Thyroid gland (tissue), 4 donors: ENCODE measurements at regions not wholly inside any gene's neighbourhood (a gene's known extent, or its start where the extent isn't known, plus 50 kb on each side); places are given as distances from the start of the nearest gene placed in this dataset.

Experiments used
- DNase-seq, 2 donors: peaks; one replicate each; pipeline ENCODE4 v3.0.0-alpha.2; 2019
- H3K27ac ChIP-seq, 3 donors: fragments of 200-600 bp; sonication (generic); 1 replicate in 2 of 3; 2 replicates in 1 of 3; pipeline ENCODE4 v1.5.1; 2016 to 2019; ENCODE audit warnings: mild to moderate bottlenecking in 1 of 3, moderate library complexity in 1 of 3
- H3K27me3 ChIP-seq: fragments of 200-600 bp; sonication (generic); one replicate; pipeline ENCODE4 v1.5.1; 2019
- H3K36me3 ChIP-seq, 2 donors: fragments of 200-600 bp; sonication (generic); one replicate each; pipeline ENCODE4 v1.5.1; 2016 to 2019
- H3K4me1 ChIP-seq, 2 donors: fragments of 200-600 bp; sonication (generic); one replicate each; pipeline ENCODE4 v1.5.1; 2017 to 2019
- H3K4me3 ChIP-seq, 3 donors: fragments of 200-600 bp; sonication (generic); replicated peaks in 1 of 3; 1 replicate in 2 of 3; 2 replicates in 1 of 3; pipeline ENCODE4 v1.5.1; 2016; ENCODE audit warnings: mild to moderate bottlenecking in 1 of 3
- H3K9me3 ChIP-seq: fragments of 200-600 bp; sonication (generic); one replicate; pipeline ENCODE4 v1.5.1; 2017
- CTCF ChIP-seq, 6 experiments: fragments of 200-600 bp in 3 of 6; fragments of 450-650 bp in 3 of 6; sonication (generic) in 3 of 6; IDR thresholded peaks; one replicate each; pipeline ENCODE4 v1.5.1; 2016 to 2019; ENCODE audit warnings: antibody characterized with exemption in 6 of 6, mild to moderate bottlenecking in 2 of 6, inconsistent platforms in 1 of 6, moderate library complexity in 1 of 6
- POLR2A ChIP-seq, 2 donors: fragments of 450-650 bp; IDR thresholded peaks; one replicate each; pipeline ENCODE4 v1.6.1; 2017; ENCODE audit warnings: antibody characterized with exemption in 2 of 2, mild to moderate bottlenecking in 2 of 2, moderate library complexity in 1 of 2
- WGBS, 2 donors: methylation state at CpG; one replicate each; pipeline ENCODE4 v1.1.5; 2017; 5-methylcytosine and 5-hydroxymethylcytosine counted together
- intact Hi-C: fragments of 100-400 bp; cut with DNase I; formaldehyde crosslinking; loops from one replicate; pipeline ENCODE4 v1.15.1; 2023

DNA sequence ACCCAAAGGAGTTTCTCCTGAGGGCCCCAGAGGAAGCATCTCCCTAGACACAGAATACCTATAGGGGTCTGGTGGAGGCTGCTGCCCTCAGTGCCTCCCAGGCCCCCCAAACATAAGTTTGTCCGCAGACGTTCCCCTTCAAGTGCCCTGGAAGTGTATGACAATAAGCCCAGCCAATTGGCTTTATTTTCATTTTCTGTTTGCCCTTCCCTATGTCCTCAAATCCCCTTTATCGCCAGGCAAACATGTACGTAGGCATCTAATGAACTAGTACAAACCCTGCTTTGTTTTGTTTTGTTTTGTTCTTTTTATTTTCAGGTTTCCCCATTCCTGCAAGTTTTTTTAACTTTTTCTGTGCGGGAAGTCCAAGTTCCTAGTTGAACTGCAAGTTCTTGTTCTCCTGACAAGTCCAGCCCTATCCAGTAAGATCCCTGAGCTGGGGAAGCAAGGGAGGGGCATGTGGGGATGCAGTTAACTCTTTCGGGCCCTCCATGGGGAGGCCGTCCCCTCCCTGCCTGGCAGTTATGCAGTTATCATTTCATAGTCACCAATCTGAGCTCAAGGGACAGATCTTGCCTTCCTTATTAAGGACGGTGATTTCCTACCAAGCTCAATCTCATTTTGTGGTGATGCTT is 141.9 kb downstream of the KCNA5 start:
- no peaks in the 10 kb centered on the region for H3K36me3 ChIP-seq
- H3K4me3 ChIP-seq, result no peak overlapping the region
- intact Hi-C loops, result no loop called here
- 56 to 58% methylated on average over 8 of the region's 8 CpGs for WGBS, 2 donors
- DNase-seq, result no peak
- H3K27me3 ChIP-seq, result no peaks in the 10 kb centered on the region
- H3K4me1 ChIP-seq, result no peaks in the 10 kb centered on the region
- no peaks in the 10 kb centered on the region for H3K9me3 ChIP-seq
- TF ChIP-seq CTCF (IDR thresholded peaks at IDR 0.05) (no peak), POLR2A (IDR thresholded peaks at IDR 0.05) (no peak)
- no peak overlapping the region for H3K27ac ChIP-seq

- Histone ChIP-seq H3K27ac (no peak overlapping the region), H3K4me1 (no peaks in the 10 kb centered on the region), H3K4me3 (no peak overlapping the region), H3K9me3 (no peaks in the 10 kb centered on the region), H3K27me3 (no peaks in the 10 kb centered on the region), H3K36me3 (no peaks in the 10 kb centered on the region)
- WGBS, 2 donors, result 75 to 77% methylated on average over 4 of the region's 4 CpGs
- intact Hi-C loops, result no loop called here
- DNase-seq, result no peak
- no peak for TF ChIP-seq CTCF (IDR thresholded peaks at IDR 0.05)
- TF ChIP-seq POLR2A (IDR thresholded peaks at IDR 0.05), result no peak
Observed at GRCh38 chr12:5186715-5187114, 143.0 kb downstream of the KCNA5 start.

DNA sequence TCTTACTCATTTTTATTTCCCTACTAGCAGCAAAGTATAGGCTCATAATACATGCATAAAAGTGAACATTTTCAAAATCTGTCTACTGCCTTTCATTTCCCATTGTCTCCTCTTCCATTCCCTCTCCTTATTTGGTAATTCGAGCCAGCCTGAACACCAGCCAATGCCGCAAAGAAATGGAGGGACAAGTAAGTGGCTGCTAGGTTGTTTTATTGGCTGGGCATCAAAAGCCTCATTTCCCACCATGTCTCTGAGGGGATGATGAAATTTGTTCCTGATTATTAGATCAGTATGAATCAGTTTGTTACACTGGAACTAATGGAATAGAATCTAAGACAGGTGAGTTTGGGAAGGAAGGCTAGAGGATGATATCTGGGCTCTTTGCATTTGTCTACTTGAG is 143.5 kb downstream of the KCNA5 start:
- H3K4me1 ChIP-seq, result no peaks in the 10 kb centered on the region
- H3K9me3 ChIP-seq, result no peaks in the 10 kb centered on the region
- no peaks in the 10 kb centered on the region for H3K27me3 ChIP-seq
- no peak for DNase-seq
- no peak for TF ChIP-seq CTCF (IDR thresholded peaks at IDR 0.05)
- TF ChIP-seq POLR2A (IDR thresholded peaks at IDR 0.05), result no peak
- no peaks in the 10 kb centered on the region for H3K36me3 ChIP-seq
- WGBS, 2 donors, result 87 to 89% methylated on average over 2 of the region's 2 CpGs
- intact Hi-C loops, result no loop called here
- no peak overlapping the region for H3K4me3 ChIP-seq
- H3K27ac ChIP-seq, result no peak overlapping the region

DNA sequence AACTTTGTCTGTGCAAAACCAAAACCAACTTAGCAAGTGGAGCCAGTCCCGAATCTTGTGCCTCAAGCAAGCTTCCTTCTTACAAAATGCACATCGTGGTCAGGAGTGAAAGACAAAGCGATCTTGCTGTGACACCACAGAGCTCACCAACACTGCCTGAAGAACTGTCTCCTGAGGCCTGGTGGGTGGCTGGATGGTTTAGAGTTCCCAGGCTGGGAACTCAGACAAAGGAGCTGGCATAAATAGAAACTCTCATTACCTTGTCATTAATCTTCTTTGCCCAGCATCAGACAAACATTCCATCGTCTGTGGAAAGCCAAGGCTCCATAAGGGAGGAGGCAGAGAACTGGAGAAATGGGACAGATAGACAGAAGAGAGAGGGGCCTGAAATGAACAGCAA is 144.8 kb downstream of the KCNA5 start:
- 77 to 83% methylated on average over 4 of the region's 4 CpGs for WGBS, 2 donors

GRCh38 chr12:5189173-5189572 is 145.5 kb downstream of the KCNA5 start:
- TF ChIP-seq POLR2A (IDR thresholded peaks at IDR 0.05) (no peak), CTCF (IDR thresholded peaks at IDR 0.05) (no peak)
- Histone ChIP-seq H3K27ac (no peak overlapping the region), H3K36me3 (no peaks in the 10 kb centered on the region), H3K27me3 (no peaks in the 10 kb centered on the region), H3K4me3 (no peak overlapping the region), H3K4me1 (no peaks in the 10 kb centered on the region), H3K9me3 (no peaks in the 10 kb centered on the region)
- WGBS, 2 donors, result 82 to 95% methylated on average over 4 of the region's 4 CpGs
- DNase-seq, result no peak
- intact Hi-C loops, result no loop called here

More for the DNA sequence above, 144.8 kb downstream of the KCNA5 start:
- H3K27me3 ChIP-seq, result no peaks in the 10 kb centered on the region
- no peak for DNase-seq
- no peak overlapping the region for H3K4me3 ChIP-seq
- intact Hi-C loops, result no loop called here
- H3K4me1 ChIP-seq, result no peaks in the 10 kb centered on the region
- no peak overlapping the region for H3K27ac ChIP-seq
- no peaks in the 10 kb centered on the region for H3K9me3 ChIP-seq
- H3K36me3 ChIP-seq, result no peaks in the 10 kb centered on the region
- TF ChIP-seq POLR2A (IDR thresholded peaks at IDR 0.05), result no peak
- no peak for TF ChIP-seq CTCF (IDR thresholded peaks at IDR 0.05)
